Thoracic aorta (tissue), 2 donors: ENCODE measurements at regions not wholly inside any gene's neighbourhood (a gene's known extent, or its start where the extent isn't known, plus 50 kb on each side); places are given as distances from the start of the nearest gene placed in this dataset.

Source experiments
- ATAC-seq: fragments of 150-250 bp; one replicate; pipeline ENCODE4 v1.8.0; 2017; ENCODE audit warnings: low read depth; ENCODE audit not compliant: insufficient number of reproducible peaks, low FRiP score
- DNase-seq: peaks from one replicate; pipeline ENCODE4 v3.0.0-alpha.2; 2020; ENCODE audit warnings: low spot score
- H3K27ac ChIP-seq, 2 donors: fragments of 200-600 bp; sonication (generic); 1 replicate in 1 of 2; 2 replicates in 1 of 2; pipeline ENCODE4 v1.5.1; 2016; ENCODE audit warnings: mild to moderate bottlenecking in 2 of 2, moderate library complexity in 2 of 2
- H3K27me3 ChIP-seq: fragments of 200-600 bp; sonication (generic); replicated peaks from 2 replicates; pipeline ENCODE4 v1.6.0; 2016; ENCODE audit warnings: mild to moderate bottlenecking; ENCODE audit not compliant: insufficient read depth
- H3K36me3 ChIP-seq: fragments of 200-600 bp; sonication (generic); one replicate; pipeline ENCODE4 v1.5.1; 2016
- H3K4me1 ChIP-seq, 2 donors: fragments of 200-600 bp; sonication (generic); 1 replicate in 1 of 2; 2 replicates in 1 of 2; pipeline versions ENCODE4 v1.5.1 to v1.6.0; 2016; ENCODE audit warnings: low read depth in 2 of 2, mild to moderate bottlenecking in 1 of 2; ENCODE audit not compliant: control insufficient read depth in 1 of 2
- H3K4me3 ChIP-seq: fragments of 200-600 bp; sonication (generic); 2 replicates; pipeline ENCODE4 v1.5.1; 2016; ENCODE audit warnings: mild to moderate bottlenecking
- H3K9me3 ChIP-seq: fragments of 200-600 bp; sonication (generic); 2 replicates; pipeline ENCODE4 v1.5.1; 2016
- TF ChIP-seq, protein P1 (sequence below): fragments of 200-600 bp; sonication (generic); IDR thresholded peaks from one replicate; pipeline ENCODE4 v1.5.1; 2019; ENCODE audit warnings: antibody characterized with exemption

DNA sequence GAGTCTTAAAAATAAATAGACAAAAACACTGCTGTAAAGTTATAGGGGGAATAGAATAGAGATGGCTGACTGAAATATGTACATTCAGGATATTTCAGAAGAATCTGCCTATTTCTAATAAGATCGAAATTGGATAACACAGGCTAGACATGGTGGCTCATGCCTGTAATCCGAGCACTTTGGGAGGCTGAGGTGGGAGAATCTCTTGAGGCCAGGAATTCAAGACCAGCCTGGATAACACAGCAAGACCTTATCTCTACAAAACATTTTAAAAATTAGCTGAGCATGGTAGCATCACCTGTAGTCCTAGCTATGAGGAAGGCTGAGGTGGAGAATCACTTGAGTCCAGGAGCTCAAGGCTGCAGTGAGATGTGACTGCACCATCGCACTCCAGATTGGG is 146.6 kb upstream of the CCDC150 start:
- H3K36me3 ChIP-seq, result no peaks in the 10 kb centered on the region
- no peaks in the 10 kb centered on the region for H3K9me3 ChIP-seq
- no peak for ATAC-seq
- no peak overlapping the region for H3K27ac ChIP-seq
- H3K27me3 ChIP-seq, result no peaks in the 10 kb centered on the region
- H3K4me1 ChIP-seq, result no peaks in the 10 kb centered on the region
- H3K4me3 ChIP-seq, result no peak overlapping the region
- no peak for DNase-seq
- TF ChIP-seq, protein P1, sequence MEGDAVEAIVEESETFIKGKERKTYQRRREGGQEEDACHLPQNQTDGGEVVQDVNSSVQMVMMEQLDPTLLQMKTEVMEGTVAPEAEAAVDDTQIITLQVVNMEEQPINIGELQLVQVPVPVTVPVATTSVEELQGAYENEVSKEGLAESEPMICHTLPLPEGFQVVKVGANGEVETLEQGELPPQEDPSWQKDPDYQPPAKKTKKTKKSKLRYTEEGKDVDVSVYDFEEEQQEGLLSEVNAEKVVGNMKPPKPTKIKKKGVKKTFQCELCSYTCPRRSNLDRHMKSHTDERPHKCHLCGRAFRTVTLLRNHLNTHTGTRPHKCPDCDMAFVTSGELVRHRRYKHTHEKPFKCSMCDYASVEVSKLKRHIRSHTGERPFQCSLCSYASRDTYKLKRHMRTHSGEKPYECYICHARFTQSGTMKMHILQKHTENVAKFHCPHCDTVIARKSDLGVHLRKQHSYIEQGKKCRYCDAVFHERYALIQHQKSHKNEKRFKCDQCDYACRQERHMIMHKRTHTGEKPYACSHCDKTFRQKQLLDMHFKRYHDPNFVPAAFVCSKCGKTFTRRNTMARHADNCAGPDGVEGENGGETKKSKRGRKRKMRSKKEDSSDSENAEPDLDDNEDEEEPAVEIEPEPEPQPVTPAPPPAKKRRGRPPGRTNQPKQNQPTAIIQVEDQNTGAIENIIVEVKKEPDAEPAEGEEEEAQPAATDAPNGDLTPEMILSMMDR, result no peak

DNA sequence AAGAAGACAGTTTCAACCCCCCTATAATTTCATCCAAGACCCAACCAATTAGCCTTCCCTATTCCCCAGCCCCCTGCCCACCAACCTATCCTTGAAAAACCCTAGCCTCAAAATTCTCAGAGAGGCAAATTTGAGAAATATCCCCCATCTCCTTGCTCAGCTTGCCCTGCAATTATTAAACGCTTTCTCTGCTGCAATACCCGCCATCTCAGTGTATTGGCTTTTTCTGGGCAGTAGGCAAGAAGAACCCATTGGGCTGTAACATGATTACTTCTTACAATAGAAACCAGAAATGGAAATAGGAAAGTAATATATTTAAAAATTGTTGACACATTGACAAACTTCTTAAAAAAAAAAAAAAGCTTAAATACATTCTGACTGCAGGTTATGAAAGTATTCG is 140.6 kb upstream of the CCDC150 start:
- H3K4me3 ChIP-seq, result no peak overlapping the region
- H3K9me3 ChIP-seq, result peaks cover 3% of the 10 kb centered on the region
- TF ChIP-seq, protein P1, result no peak
- DNase-seq, result no peak
- no peaks in the 10 kb centered on the region for H3K36me3 ChIP-seq
- ATAC-seq, result no peak
- no peaks in the 10 kb centered on the region for H3K4me1 ChIP-seq
- H3K27me3 ChIP-seq, result no peaks in the 10 kb centered on the region
- no peak overlapping the region for H3K27ac ChIP-seq

DNA sequence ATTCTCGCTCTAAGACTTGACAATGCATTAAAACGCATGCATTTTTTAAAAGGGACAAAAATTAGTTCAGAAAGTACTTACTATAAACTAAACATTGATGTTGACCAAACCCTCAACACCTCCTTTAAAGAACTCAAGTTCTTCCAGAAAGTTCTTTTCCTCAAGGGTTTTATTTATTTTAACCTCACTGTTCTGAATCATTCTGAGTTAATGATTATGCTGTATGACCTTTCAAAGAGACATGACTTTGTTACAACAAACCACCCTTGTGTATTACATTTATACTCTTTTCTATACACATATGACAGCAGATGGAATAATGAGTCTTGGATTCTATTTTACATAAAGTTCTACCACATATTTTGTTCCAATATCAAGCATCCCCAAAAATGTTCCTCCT is 139.8 kb upstream of the CCDC150 start:
- no peaks in the 10 kb centered on the region for H3K4me1 ChIP-seq
- H3K36me3 ChIP-seq, result no peaks in the 10 kb centered on the region
- DNase-seq (no peak), ATAC-seq (no peak)
- H3K9me3 ChIP-seq, result peaks cover 3% of the 10 kb centered on the region
- H3K27me3 ChIP-seq, result no peaks in the 10 kb centered on the region
- H3K27ac ChIP-seq, result no peak overlapping the region
- TF ChIP-seq, protein P1, result no peak
- no peak overlapping the region for H3K4me3 ChIP-seq

DNA sequence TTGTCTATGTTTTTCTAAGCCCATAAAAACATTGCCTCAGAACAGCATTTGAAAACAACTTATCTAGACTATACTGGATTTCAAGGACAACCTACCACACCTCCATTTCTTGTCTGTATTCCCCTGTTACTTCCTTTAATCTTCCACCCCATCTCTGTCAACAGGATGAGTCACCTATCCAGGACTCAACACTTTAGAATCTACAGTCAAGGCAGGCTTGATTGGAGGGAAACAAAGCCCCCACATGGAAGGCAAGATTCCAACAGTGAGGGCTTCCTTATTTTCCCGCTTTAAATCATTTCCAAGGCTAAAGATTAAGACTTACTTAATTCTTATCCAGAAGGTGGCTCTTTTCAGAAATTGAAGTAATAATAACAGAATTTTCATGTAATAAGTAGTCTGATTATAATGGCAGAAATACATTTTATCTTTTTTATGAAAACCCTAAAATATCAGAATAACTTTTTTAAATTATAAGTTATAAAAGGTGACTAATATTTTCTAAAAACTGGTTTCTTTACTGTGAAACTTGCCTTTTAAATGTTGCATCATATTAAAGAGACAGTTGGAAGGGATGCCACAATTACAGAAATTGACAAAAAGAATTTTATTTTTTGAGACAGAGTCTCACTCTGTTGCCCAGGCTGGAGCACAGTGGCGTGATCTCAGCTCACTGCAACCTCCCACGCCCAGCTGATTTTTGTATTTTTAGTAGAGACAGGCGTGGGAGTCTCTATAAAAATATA is 138.7 kb upstream of the CCDC150 start:
- no peaks in the 10 kb centered on the region for H3K4me1 ChIP-seq
- no peak for ATAC-seq
- DNase-seq, result no peak
- H3K27me3 ChIP-seq, result no peaks in the 10 kb centered on the region
- H3K36me3 ChIP-seq, result no peaks in the 10 kb centered on the region
- H3K4me3 ChIP-seq, result no peak overlapping the region
- TF ChIP-seq, protein P1, result no peak
- no peak overlapping the region for H3K27ac ChIP-seq
- peaks cover 3% of the 10 kb centered on the region for H3K9me3 ChIP-seq

DNA sequence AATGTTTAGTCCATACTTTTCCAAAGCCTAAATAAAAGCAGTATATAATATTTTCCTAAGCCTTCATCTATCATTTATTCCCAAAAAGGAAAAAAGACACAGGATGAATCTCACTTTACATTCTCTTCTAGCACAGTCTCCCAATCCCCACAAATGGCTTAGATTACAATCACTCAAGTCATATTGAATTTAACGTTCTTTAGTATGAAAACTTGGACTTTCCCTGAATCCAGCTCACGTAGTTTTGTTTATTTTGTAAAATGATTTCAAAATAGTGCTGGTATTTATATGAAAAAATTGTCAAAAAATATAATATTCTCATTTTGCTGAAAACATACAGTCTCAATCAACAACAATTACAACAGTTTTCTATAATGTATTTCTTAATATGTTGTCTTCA is 137.7 kb upstream of the CCDC150 start:
- no peak for ATAC-seq
- no peak for DNase-seq

More for the DNA sequence above, 137.7 kb upstream of the CCDC150 start:
- H3K9me3 ChIP-seq, result peaks cover 3% of the 10 kb centered on the region
- no peak overlapping the region for H3K27ac ChIP-seq
- H3K4me3 ChIP-seq, result no peak overlapping the region
- no peaks in the 10 kb centered on the region for H3K27me3 ChIP-seq
- no peaks in the 10 kb centered on the region for H3K4me1 ChIP-seq
- TF ChIP-seq, protein P1, result no peak
- H3K36me3 ChIP-seq, result no peaks in the 10 kb centered on the region
